Left lung (tissue), 4 donors: ENCODE measurements at regions not wholly inside any gene's neighbourhood (a gene's known extent, or its start where the extent isn't known, plus 50 kb on each side); places are given as distances from the start of the nearest gene placed in this dataset.
"Not testable (repeated sequence)": the region's sequence is repeated elsewhere in the genome, so short reads cannot be mapped to it uniquely, and the experiment has no call there.

ENCODE experiments used
- ATAC-seq: fragments of 200-7000 bp; cut with Tn5 transposase; one replicate; pipeline ENCODE4 v1.9.1; 2020; ENCODE audit warnings: moderate library complexity
- DNase-seq, 4 donors: peaks; one replicate each; pipeline ENCODE4 v3.0.0-alpha.2; 2013 to 2020
- H3K27ac ChIP-seq, 2 donors: fragments of 200-600 bp; sonication (generic) in 1 of 2; one replicate each; pipeline versions ENCODE4 v1.5.0 to v1.8.0; 2020 to 2021
- H3K27me3 ChIP-seq, 2 donors: fragments of 200-600 bp; sonication (generic) in 1 of 2; one replicate each; pipeline versions ENCODE4 v1.5.0 to v1.8.0; 2020 to 2021
- H3K36me3 ChIP-seq, 2 donors: fragments of 200-600 bp; sonication (generic) in 1 of 2; one replicate each; pipeline versions ENCODE4 v1.5.0 to v1.8.0; 2020 to 2021
- H3K4me1 ChIP-seq, 2 donors: fragments of 200-600 bp; one replicate each; pipeline ENCODE4 v1.8.0; 2021
- H3K4me3 ChIP-seq, 2 donors: fragments of 200-600 bp; sonication (generic) in 1 of 2; one replicate each; pipeline versions ENCODE4 v1.5.0 to v1.8.0; 2020 to 2021; ENCODE audit warnings: mild to moderate bottlenecking in 1 of 2
- H3K9me3 ChIP-seq, 2 donors: fragments of 200-600 bp; sonication (generic) in 1 of 2; one replicate each; pipeline versions ENCODE4 v1.5.0 to v1.8.0; 2020 to 2021
- intact Hi-C, 2 donors: fragments of 100-400 bp; cut with DNase I; formaldehyde crosslinking; loops; one replicate each; pipeline versions ENCODE4 v1.11.2 to v1.14.2; 2022
- TF ChIP-seq, protein P1 (sequence below), 2 donors: fragments of 200-600 bp; sonication (generic) in 1 of 2; IDR thresholded peaks; one replicate each; pipeline versions ENCODE4 v1.5.0 to v1.8.0; 2021; ENCODE audit warnings: antibody characterized with exemption in 2 of 2
- donor health status: DM: no; HTN: yes; CAD: no.
- donor health status: DM: no; HTN: no; CAD: no.

DNA sequence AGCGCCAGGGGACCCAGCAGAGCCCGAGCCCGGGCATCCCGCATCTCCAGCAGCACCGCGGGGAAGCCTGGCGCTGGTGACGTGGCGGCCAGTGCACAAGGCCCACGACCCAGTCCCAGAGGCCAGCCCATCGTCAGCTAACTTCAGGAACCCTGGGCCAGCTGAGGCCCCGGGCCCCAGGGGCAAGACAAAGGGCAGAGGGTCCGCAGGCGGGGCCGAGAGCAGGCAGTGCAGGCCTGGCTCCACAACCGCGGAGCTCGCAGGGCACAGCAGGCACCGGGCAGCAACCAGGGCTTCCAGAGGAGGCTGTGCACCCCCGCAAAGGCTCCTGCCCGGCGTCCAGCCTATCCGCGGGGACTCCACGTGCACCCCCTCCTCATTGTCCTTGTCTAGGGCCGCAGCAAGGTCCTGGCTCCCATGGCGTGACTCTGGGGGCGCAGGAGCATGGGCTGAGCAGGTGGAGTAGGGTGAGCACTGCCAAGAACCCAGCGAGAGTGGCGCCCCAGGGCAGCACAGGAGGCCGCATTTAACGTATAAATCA lies 352.5 kb downstream of the KCNJ18 start:
- H3K9me3 ChIP-seq, intact Hi-C loops: not testable (repeated sequence)

DNA sequence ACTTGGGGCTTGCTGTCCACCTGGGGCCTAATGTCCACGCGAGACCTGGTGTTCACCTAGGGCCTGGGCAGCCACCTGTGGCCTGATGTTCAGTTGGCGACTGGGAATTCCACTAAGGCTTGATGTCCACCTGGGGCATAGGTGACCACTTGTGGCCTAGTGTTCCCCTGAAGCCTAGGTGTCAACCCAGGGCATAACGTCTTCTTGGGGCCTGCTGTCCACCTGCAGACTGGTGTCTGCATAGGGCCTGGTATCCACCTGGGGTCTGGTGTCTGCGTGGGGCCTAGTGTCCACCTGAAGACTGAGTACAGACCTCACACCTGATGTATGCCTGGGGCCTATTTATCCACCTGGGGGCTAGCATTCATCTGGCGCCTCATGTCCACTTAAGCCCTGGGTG lies 355.2 kb downstream of the KCNJ18 start:
- H3K27ac ChIP-seq, H3K4me3 ChIP-seq, H3K9me3 ChIP-seq, ATAC-seq, H3K4me1 ChIP-seq, H3K36me3 ChIP-seq, H3K27me3 ChIP-seq, DNase-seq, intact Hi-C loops: not testable (repeated sequence)

More for the DNA sequence above, 352.5 kb downstream of the KCNJ18 start:
- not testable (repeated sequence) for H3K36me3 ChIP-seq, H3K4me1 ChIP-seq, DNase-seq, H3K4me3 ChIP-seq, H3K27me3 ChIP-seq, H3K27ac ChIP-seq, ATAC-seq

DNA sequence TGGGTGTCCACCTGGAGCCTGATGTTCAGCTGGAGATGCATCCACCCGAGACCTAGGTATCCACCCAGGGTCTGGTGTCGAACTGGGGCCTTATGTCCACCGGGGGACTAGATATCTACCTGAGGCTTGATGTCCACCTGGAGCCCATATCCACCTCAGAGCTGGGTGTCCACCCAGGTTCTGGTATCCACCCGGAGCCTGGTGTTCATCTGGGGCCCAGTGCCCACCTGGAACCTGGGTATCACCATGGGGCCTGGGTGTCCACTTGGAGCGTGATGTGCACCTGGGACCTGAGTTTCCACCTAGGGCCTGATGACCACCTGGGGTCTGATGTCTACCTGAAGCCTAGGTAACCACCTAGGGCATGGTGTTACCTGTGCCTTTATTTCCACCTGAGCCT lies 355.9 kb downstream of the KCNJ18 start:
- H3K27ac ChIP-seq, H3K36me3 ChIP-seq, H3K4me3 ChIP-seq, H3K27me3 ChIP-seq, DNase-seq, H3K4me1 ChIP-seq, H3K9me3 ChIP-seq, ATAC-seq, intact Hi-C loops: not testable (repeated sequence)

DNA sequence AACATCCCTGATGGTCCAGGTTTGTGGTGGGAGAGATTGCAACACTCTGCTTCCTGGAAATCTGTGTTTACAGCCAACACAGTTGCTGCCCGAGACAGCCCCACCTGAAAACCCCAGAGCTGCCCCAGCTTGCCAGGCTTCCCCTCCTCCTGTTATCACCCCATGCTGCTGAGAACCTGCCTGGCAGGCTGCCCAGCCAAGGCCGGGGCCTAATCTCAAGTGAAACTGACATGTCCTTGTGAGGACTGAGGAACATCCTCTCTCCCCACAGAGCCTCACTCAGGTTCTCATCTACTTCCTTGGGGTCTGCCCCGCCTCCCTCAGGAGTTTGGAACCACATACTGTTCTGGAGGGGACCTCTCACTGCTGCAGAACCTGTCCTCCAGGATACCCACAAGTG lies 358.4 kb downstream of the KCNJ18 start:
- H3K36me3 ChIP-seq, intact Hi-C loops, H3K4me1 ChIP-seq, ATAC-seq, H3K4me3 ChIP-seq, H3K27ac ChIP-seq, H3K27me3 ChIP-seq, DNase-seq, H3K9me3 ChIP-seq: not testable (repeated sequence)

DNA sequence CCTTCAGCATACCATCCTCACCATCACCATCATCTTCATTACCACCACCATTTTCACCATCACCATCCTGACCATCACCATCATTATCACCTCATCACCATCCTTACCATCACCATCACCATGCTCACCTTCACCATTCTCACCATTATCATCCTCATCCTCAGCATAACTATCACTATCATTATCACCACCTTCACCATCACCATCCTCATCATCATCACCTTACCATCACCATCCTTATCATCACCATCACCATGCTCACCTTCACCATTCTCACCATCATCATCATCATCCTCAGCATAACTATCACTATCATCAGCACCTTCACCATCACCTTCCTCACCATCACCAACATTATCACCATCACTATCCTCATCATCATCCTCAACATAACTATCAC lies 360.4 kb downstream of the KCNJ18 start:
- H3K27ac ChIP-seq, DNase-seq, H3K4me3 ChIP-seq, H3K9me3 ChIP-seq, H3K4me1 ChIP-seq, H3K36me3 ChIP-seq, H3K27me3 ChIP-seq, intact Hi-C loops, ATAC-seq: not testable (repeated sequence)

DNA sequence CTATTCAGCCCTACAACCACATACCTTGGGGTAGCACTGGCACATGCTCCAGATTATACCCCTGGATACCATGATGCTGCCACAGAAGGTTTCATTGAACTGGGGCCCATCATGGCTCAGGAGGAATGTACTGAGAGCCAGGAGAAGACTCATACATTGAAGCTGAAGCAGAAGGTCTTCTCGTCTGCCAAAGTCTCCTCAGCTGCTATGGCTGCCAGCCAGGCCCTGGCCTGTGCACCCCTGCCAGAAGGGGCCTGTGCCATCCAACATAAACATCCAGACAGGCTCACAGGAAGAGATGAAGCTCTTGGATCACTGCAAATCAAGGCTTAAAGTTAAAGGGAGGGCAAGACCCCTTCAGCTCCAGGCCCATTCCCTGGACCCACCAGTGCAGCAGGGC lies 364.2 kb downstream of the KCNJ18 start:
- H3K27ac ChIP-seq, H3K9me3 ChIP-seq, intact Hi-C loops, ATAC-seq, DNase-seq, H3K27me3 ChIP-seq, H3K4me1 ChIP-seq, H3K36me3 ChIP-seq, H3K4me3 ChIP-seq: not testable (repeated sequence)

DNA sequence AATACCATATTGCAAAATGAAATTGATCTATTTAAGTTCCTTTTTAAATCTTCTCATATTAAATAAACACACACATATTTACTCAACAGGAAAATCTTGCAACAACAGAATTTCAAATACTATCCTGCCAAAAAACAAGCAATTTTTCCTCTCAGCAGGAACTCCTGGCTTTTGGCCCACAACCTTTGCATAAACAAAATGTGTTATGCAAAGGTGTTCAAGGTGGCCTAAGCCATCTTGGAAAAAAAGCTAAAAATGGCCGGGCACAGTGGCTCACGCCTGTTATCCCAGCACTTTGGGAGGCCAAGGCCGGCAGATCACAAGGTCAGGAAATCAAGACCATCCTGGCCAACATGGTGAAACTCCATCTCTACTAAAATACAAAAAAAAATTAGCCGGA lies 383.6 kb downstream of the KCNJ18 start:
- H3K4me3 ChIP-seq, H3K27ac ChIP-seq, intact Hi-C loops, H3K27me3 ChIP-seq, H3K9me3 ChIP-seq, DNase-seq, ATAC-seq, H3K36me3 ChIP-seq, H3K4me1 ChIP-seq: not testable (repeated sequence)

DNA sequence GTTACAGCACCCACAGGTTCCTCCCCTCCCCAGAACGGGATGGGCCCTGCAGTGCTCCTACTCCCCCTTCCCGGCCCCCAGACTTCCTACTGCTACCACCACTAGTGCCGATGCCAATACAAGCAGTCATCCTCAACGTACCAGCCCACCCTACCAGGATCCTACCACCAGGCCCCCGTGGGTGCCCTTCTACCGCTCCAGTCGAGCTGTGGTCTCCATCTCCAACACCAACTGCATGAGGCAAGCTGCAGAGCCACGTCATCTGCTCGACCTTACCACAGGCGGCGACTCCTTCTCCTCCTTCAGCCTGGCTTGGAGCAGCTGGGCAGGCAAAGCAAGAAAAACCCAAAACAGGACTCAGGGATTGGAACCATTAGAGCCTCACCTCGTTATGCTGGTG lies 396.3 kb downstream of the KCNJ18 start:
- H3K4me1 ChIP-seq, H3K9me3 ChIP-seq, ATAC-seq, H3K36me3 ChIP-seq, H3K27me3 ChIP-seq, DNase-seq, H3K27ac ChIP-seq, H3K4me3 ChIP-seq, intact Hi-C loops: not testable (repeated sequence)

DNA sequence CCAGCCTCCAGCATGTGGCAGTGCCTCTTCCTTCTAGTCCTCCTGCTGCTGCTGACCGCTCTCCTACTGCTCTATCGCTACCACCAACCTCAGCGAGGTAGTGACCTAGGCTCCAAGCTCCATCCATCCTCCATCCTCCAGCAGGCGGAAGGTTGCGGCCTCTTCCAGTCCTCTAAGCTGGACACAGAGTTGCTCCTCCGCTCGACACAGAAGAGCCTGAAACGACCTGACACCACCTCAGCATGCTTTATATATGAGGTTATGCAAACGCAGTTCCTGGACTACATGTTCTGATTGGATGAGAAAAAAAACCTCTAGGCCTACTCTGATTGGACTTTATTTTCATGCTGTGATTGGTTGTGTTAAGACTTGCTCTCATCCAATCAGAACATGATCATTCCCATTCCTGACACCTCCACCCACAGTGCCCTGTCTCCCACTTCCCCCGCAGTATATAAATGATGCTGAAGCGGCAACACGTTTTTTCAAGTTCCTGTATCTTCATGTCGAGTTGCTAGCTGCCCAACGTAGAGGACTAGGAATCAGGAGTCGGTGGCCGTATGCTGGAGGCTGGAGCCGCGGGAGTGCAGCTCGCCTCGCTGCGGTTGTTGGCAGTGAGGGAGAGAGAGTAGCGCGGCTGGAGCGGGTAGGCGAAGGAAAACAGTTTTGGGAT lies 398.1 kb downstream of the KCNJ18 start:
- Histone ChIP-seq H3K9me3 (peaks cover 0 to 7% of the 10 kb centered on the region in 2 donors), H3K4me1 (no peaks in the 10 kb centered on the region), H3K36me3 (no peaks in the 10 kb centered on the region), H3K27ac (no peak overlapping the region), H3K4me3 (no peak overlapping the region), H3K27me3 (no peaks in the 10 kb centered on the region)
- ATAC-seq (no peak), DNase-seq (no peak)
- intact Hi-C loops: no loop called here
- TF ChIP-seq, protein P1, sequence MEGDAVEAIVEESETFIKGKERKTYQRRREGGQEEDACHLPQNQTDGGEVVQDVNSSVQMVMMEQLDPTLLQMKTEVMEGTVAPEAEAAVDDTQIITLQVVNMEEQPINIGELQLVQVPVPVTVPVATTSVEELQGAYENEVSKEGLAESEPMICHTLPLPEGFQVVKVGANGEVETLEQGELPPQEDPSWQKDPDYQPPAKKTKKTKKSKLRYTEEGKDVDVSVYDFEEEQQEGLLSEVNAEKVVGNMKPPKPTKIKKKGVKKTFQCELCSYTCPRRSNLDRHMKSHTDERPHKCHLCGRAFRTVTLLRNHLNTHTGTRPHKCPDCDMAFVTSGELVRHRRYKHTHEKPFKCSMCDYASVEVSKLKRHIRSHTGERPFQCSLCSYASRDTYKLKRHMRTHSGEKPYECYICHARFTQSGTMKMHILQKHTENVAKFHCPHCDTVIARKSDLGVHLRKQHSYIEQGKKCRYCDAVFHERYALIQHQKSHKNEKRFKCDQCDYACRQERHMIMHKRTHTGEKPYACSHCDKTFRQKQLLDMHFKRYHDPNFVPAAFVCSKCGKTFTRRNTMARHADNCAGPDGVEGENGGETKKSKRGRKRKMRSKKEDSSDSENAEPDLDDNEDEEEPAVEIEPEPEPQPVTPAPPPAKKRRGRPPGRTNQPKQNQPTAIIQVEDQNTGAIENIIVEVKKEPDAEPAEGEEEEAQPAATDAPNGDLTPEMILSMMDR (IDR thresholded peaks at IDR 0.05): no peak

DNA sequence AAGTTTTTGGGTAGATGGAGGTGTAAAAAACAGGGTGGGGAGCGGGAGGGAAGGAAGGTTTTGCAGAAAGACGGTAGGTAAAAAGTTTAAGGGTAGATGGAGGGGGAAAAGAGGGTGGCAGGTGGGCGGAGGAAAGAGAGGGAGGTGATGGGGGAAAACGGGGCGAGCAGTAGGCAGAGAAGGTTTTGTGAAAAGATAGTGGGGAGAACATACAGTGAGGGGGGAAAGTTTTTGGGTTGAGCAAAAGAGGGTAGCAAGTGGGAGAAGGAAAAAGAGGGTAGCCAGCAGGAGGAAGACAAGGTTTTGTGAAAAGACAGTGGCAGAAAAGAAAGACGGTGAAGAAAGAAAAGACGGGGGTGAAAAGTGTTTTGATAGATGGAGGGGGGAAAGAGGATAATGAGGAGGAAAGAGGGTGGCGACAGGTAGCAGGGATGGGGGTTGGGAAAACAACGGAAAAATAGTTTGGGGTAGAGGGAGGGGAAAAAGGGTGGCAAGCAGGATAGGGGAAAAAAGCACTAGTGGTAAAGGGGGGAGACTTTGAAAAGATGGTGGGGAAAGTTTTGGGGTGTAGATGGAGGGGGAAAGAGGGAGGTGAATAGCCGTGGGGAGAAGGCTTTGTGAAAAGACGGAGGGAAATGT lies 398.8 kb downstream of the KCNJ18 start:
- DNase-seq, H3K4me3 ChIP-seq, H3K9me3 ChIP-seq, H3K27ac ChIP-seq, ATAC-seq, H3K4me1 ChIP-seq, H3K36me3 ChIP-seq, H3K27me3 ChIP-seq, intact Hi-C loops: not testable (repeated sequence)

DNA sequence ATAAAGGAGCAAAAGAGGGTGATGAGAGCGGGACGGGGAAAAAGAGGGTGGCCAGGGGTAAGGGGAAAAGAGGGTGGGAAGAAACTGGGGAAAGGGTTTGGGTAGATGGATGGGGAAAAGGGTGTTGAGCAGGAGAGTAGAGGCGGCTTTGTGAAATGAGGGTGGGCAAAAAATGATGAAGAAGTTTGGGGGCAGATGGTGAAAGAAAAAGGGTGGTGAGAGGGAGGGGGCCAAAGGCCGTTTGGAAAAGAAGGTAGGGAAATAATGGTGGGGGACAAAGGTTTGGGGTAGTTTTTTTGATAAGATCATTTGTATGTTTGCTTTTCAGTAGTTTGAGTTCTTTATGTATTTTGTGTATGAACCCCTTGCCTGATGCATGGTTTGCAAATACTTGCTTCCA lies 399.5 kb downstream of the KCNJ18 start:
- ATAC-seq, H3K4me3 ChIP-seq, H3K9me3 ChIP-seq, H3K36me3 ChIP-seq, DNase-seq, intact Hi-C loops, H3K4me1 ChIP-seq, H3K27me3 ChIP-seq, H3K27ac ChIP-seq: not testable (repeated sequence)

DNA sequence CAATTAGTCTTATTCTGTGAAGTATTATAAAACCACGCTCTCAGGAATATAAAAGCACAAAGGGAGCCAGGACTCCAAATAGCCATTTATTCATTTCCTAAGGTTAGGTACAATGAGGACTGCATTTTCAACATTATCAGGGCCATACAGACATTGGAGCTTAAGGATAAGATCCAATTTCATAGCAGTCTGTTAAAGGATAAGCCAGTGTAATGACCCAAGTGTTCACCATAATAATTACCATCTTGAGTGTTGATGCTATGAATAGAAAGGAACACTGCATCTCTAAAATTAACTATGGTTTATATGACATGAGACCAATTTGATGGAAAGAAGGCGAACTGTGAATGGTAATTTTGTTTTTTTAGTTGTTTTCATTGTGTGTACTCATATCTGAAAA lies 403.1 kb downstream of the KCNJ18 start:
- intact Hi-C loops, ATAC-seq, H3K36me3 ChIP-seq: not testable (repeated sequence)

More for the DNA sequence above, 403.1 kb downstream of the KCNJ18 start:
- not testable (repeated sequence) for H3K27ac ChIP-seq, H3K4me1 ChIP-seq, H3K4me3 ChIP-seq, H3K9me3 ChIP-seq, H3K27me3 ChIP-seq, DNase-seq
